ENCODE measurements at regions not wholly inside any gene's neighbourhood (a gene's known extent, or its start where the extent isn't known, plus 50 kb on each side); places are given as distances from the start of the nearest gene placed in this dataset.

DNA sequence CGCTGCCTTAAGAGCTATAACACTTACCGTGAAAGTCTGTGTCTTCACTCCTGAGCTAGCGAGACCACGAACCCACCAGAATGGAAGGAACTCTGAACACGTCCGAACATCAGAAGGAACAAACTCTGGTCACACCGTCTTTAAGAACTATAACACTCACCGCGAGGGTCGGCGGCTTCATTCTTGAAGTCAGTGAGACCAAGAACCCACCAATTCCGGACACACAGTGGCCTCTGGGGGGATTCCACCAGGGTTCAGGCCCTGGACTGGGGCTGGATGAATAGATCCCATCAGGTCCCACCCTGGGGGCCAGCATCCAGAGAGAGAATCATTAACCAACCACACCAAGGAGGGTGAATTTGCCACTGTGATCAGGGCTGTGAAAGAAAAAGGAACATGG lies 55.8 kb upstream of the ATP12A start:
- TF ChIP-seq, protein P1, sequence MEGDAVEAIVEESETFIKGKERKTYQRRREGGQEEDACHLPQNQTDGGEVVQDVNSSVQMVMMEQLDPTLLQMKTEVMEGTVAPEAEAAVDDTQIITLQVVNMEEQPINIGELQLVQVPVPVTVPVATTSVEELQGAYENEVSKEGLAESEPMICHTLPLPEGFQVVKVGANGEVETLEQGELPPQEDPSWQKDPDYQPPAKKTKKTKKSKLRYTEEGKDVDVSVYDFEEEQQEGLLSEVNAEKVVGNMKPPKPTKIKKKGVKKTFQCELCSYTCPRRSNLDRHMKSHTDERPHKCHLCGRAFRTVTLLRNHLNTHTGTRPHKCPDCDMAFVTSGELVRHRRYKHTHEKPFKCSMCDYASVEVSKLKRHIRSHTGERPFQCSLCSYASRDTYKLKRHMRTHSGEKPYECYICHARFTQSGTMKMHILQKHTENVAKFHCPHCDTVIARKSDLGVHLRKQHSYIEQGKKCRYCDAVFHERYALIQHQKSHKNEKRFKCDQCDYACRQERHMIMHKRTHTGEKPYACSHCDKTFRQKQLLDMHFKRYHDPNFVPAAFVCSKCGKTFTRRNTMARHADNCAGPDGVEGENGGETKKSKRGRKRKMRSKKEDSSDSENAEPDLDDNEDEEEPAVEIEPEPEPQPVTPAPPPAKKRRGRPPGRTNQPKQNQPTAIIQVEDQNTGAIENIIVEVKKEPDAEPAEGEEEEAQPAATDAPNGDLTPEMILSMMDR (conservative IDR thresholded peaks at IDR 0.05), result no peak
- H3K27me3 Mint-ChIP-seq (ENCODE audit: low read depth), result no peaks in the 10 kb centered on the region
- H3K36me3 Mint-ChIP-seq (ENCODE audit: low read depth), result no peaks in the 10 kb centered on the region
- DNase-seq (ENCODE audit: low read depth, low spot score), result no peak
- H3K4me3 Mint-ChIP-seq, result no peak overlapping the region
- H3K9me3 Mint-ChIP-seq, result no peaks in the 10 kb centered on the region
- no peak overlapping the region for H3K27ac Mint-ChIP-seq (ENCODE audit: unreplicated experiment)
- H3K4me1 Mint-ChIP-seq, result peaks cover 10% of the 10 kb centered on the region

DNA sequence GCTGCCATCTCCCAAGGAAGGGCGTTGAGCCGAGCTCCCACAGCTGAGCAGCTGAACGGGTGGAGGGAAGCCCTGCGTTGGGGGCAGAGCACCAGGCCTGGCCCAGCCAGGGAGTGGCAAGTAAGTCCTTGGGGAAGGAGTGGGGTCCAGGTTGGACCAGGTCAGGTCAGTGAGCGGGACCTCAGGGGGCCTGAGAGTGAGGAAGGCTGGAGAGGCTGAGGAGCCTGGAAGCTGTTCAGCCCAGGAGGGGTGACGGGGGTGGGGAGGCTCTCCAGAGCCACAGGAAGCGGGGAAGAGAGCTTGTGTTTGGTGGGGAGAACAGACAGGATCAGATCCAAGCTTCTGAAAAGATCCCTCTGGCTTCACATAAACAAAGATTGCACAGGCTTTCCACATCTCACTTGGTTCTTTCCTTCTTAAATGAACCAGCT lies 55.4 kb upstream of the ATP12A start:
- H3K4me3 Mint-ChIP-seq, result no peak overlapping the region
- TF ChIP-seq, protein P1 (conservative IDR thresholded peaks at IDR 0.05), result no peak
- no peak overlapping the region for H3K27ac Mint-ChIP-seq (ENCODE audit: unreplicated experiment)
- no peak for DNase-seq (ENCODE audit: low read depth, low spot score)
- H3K9me3 Mint-ChIP-seq, result no peaks in the 10 kb centered on the region
- no peaks in the 10 kb centered on the region for H3K27me3 Mint-ChIP-seq (ENCODE audit: low read depth)
- no peaks in the 10 kb centered on the region for H3K36me3 Mint-ChIP-seq (ENCODE audit: low read depth)
- peaks cover 15% of the 10 kb centered on the region for H3K4me1 Mint-ChIP-seq

DNA sequence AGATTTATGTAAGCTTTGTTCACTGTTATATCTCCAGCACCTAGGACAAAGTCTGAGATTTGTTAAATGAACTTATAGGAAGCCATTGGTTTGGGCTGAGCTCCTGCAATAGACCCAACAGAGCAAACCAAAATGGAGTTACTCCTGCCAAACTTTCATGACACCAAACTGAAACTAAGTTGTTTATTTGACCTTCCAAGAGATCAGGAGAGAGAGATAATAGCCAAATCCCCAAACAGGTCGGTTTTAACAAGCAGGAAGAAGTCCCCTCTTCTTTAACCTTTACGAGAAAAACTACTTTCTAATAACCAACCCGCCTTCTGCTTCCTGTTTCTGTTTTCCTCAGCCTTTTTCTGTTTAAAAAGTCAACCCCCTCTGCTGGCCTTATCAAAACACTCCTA lies 54.9 kb upstream of the ATP12A start:
- Mint-ChIP-seq H3K4me3 (no peak overlapping the region), H3K4me1 (peaks cover 20% of the 10 kb centered on the region), H3K36me3 (ENCODE audit: low read depth) (no peaks in the 10 kb centered on the region), H3K9me3 (no peaks in the 10 kb centered on the region), H3K27ac (ENCODE audit: unreplicated experiment) (peak overlapping the region; percentile 16), H3K27me3 (ENCODE audit: low read depth) (no peaks in the 10 kb centered on the region)
- TF ChIP-seq, protein P1 (conservative IDR thresholded peaks at IDR 0.05), result no peak
- DNase-seq (ENCODE audit: low read depth, low spot score), result no peak

- Mint-ChIP-seq H3K4me1 (peaks cover 28% of the 10 kb centered on the region), H3K9me3 (no peaks in the 10 kb centered on the region), H3K27me3 (ENCODE audit: low read depth) (no peaks in the 10 kb centered on the region), H3K36me3 (ENCODE audit: low read depth) (no peaks in the 10 kb centered on the region), H3K4me3 (no peak overlapping the region), H3K27ac (ENCODE audit: unreplicated experiment) (no peak overlapping the region)
- TF ChIP-seq, protein P1 (conservative IDR thresholded peaks at IDR 0.05), result no peak
- DNase-seq (ENCODE audit: low read depth, low spot score), result no peak
These were observed 54.0 kb upstream of the ATP12A start for GRCh38 chr13:24625870-24626849.

- no peaks in the 10 kb centered on the region for H3K36me3 Mint-ChIP-seq (ENCODE audit: low read depth)
- H3K27ac Mint-ChIP-seq (ENCODE audit: unreplicated experiment), result peak overlapping the region; percentile 74
- TF ChIP-seq, protein P1 (conservative IDR thresholded peaks at IDR 0.05), result peak; percentile 80
- no peak overlapping the region for H3K4me3 Mint-ChIP-seq
- no peaks in the 10 kb centered on the region for H3K9me3 Mint-ChIP-seq
- peak; percentile 78 for DNase-seq (ENCODE audit: low read depth, low spot score)
- H3K27me3 Mint-ChIP-seq (ENCODE audit: low read depth), result no peaks in the 10 kb centered on the region
- peaks cover 29% of the 10 kb centered on the region for H3K4me1 Mint-ChIP-seq
These were observed 53.0 kb upstream of the ATP12A start for GRCh38 chr13:24627090-24627714.
